ENCODE measurements at regions not wholly inside any gene's neighbourhood (a gene's known extent, or its start where the extent isn't known, plus 50 kb on each side); places are given as distances from the start of the nearest gene placed in this dataset.

- TF ChIP-seq CTCF (conservative IDR thresholded peaks at IDR 0.05 in 1 of 2, IDR thresholded peaks at IDR 0.05 in 1 of 2; ENCODE audit: extremely low read depth in 1 of 2, insufficient read depth in 1 of 2, low read depth in 1 of 2, low read length in 2 of 2), result no peak
- TF ChIP-seq EZH2 (IDR thresholded peaks at IDR 0.05; ENCODE audit: borderline replicate concordance, low read length), result no peak
These were observed 640.7 kb upstream of the MKI67 start for GRCh38 chr10:128766915-128767314.

Measured in mammary epithelial cell (primary cell).